SK-N-SH treated with all-trans-retinoic acid at 6 μM for 48 hours (cell line): ENCODE measurements at regions not wholly inside any gene's neighbourhood (a gene's known extent, or its start where the extent isn't known, plus 50 kb on each side); places are given as distances from the start of the nearest gene placed in this dataset.

ENCODE experiments used
- ATAC-seq: fragments of 200-7000 bp; cut with Tn5 transposase; 3 replicates; pipeline ENCODE4 v1.9.1; 2020; ENCODE audit warnings: mild to moderate bottlenecking, moderate library complexity
- ARNTL ChIP-seq: fragments of 450-650 bp; formaldehyde crosslinking; IDR thresholded peaks from 2 replicates; pipeline ENCODE4 v1.5.0; 2020; ENCODE audit warnings: low read depth, mild to moderate bottlenecking, moderate library complexity, borderline replicate concordance
- BACH2 ChIP-seq: fragments of 250-450 bp; sonication (Bioruptor Pico); IDR thresholded peaks from 2 replicates; pipeline ENCODE4 v1.9.0; 2021; ENCODE audit warnings: mild to moderate bottlenecking, borderline replicate concordance
- CSDC2 ChIP-seq: fragments of 250-450 bp; sonication (Bioruptor Pico); IDR thresholded peaks from 2 replicates; pipeline ENCODE4 v1.5.0; 2020; ENCODE audit warnings: mild to moderate bottlenecking, moderate library complexity
- CSRNP3 ChIP-seq: fragments of 250-450 bp; sonication (Bioruptor Pico); IDR thresholded peaks from 2 replicates; pipeline ENCODE4 v1.5.1; 2021; ENCODE audit warnings: mild to moderate bottlenecking, moderate library complexity
- ESRRG ChIP-seq: fragments of 250-450 bp; sonication (Bioruptor Pico); IDR thresholded peaks from 2 replicates; pipeline ENCODE4 v1.6.1; 2021; ENCODE audit warnings: mild to moderate bottlenecking
- ISL1 ChIP-seq: fragments of 250-450 bp; sonication (Bioruptor Pico); IDR thresholded peaks from 2 replicates; pipeline ENCODE4 v2.1.2; 2022; ENCODE audit warnings: mild to moderate bottlenecking, moderate library complexity
- OSR1 ChIP-seq: fragments of 250-450 bp; sonication (Bioruptor Pico); IDR thresholded peaks from 2 replicates; pipeline ENCODE4 v1.8.0; 2022; ENCODE audit warnings: moderate library complexity, mild to moderate bottlenecking, inconsistent platforms
- PATZ1 ChIP-seq: fragments of 250-450 bp; sonication (Bioruptor Pico); IDR thresholded peaks from 2 replicates; pipeline ENCODE4 v1.8.0; 2020; ENCODE audit warnings: mild to moderate bottlenecking, moderate library complexity, borderline replicate concordance
- PPARA ChIP-seq: fragments of 250-450 bp; sonication (Bioruptor Pico); IDR thresholded peaks from 2 replicates; pipeline ENCODE4 v1.5.0; 2020; ENCODE audit warnings: mild to moderate bottlenecking, borderline replicate concordance
- RARB ChIP-seq: fragments of 250-450 bp; sonication (Bioruptor Pico); IDR thresholded peaks from 2 replicates; pipeline ENCODE4 v1.8.0; 2021; ENCODE audit warnings: mild to moderate bottlenecking, moderate library complexity
- SNAI2 ChIP-seq: fragments of 250-450 bp; sonication (Bioruptor Pico); IDR thresholded peaks from 2 replicates; pipeline ENCODE4 v1.5.0; 2020; ENCODE audit warnings: mild to moderate bottlenecking, moderate library complexity
- TCF4 ChIP-seq: fragments of 250-450 bp; sonication (Bioruptor Pico); IDR thresholded peaks from 2 replicates; pipeline ENCODE4 v1.8.0; 2021; ENCODE audit warnings: mild to moderate bottlenecking, moderate library complexity, borderline replicate concordance
- TOX ChIP-seq: fragments of 250-450 bp; sonication (Bioruptor Pico); IDR thresholded peaks from 2 replicates; pipeline ENCODE4 v1.8.0; 2021; ENCODE audit warnings: mild to moderate bottlenecking, moderate library complexity, borderline replicate concordance
- ZC3H10 ChIP-seq: fragments of 250-450 bp; sonication (Bioruptor Pico); IDR thresholded peaks from 2 replicates; pipeline ENCODE4 v1.5.1; 2021; ENCODE audit warnings: mild to moderate bottlenecking, moderate library complexity
- ZFP3 ChIP-seq: fragments of 250-450 bp; sonication (Bioruptor Pico); IDR thresholded peaks from 2 replicates; pipeline ENCODE4 v1.5.0; 2020; ENCODE audit warnings: mild to moderate bottlenecking, moderate library complexity
- ZFP30 ChIP-seq: fragments of 450-650 bp; formaldehyde crosslinking; IDR thresholded peaks from 2 replicates; pipeline ENCODE4 v1.5.0; 2022; ENCODE audit warnings: mild to moderate bottlenecking, moderate library complexity
- ZNF565 ChIP-seq: fragments of 450-650 bp; formaldehyde crosslinking; conservative IDR thresholded peaks from 2 replicates; pipeline ENCODE4 v1.5.0; 2020; ENCODE audit warnings: low read depth, mild to moderate bottlenecking, moderate library complexity
- ZNF70 ChIP-seq: fragments of 450-650 bp; formaldehyde crosslinking; IDR thresholded peaks from 2 replicates; pipeline ENCODE4 v1.5.0; 2020; ENCODE audit warnings: mild to moderate bottlenecking, moderate library complexity
- ZNF8 ChIP-seq: fragments of 450-650 bp; formaldehyde crosslinking; IDR thresholded peaks from 2 replicates; pipeline ENCODE4 v1.5.0; 2020; ENCODE audit warnings: mild to moderate bottlenecking, moderate library complexity
- TF ChIP-seq, protein P1 (sequence below): fragments of 250-450 bp; sonication (Bioruptor Pico); IDR thresholded peaks from 2 replicates; pipeline ENCODE4 v1.8.0; 2021; ENCODE audit warnings: low read depth, mild to moderate bottlenecking, moderate library complexity, borderline replicate concordance
- TF ChIP-seq, protein P2 (sequence below): fragments of 250-450 bp; sonication (Bioruptor Pico); IDR thresholded peaks from 2 replicates; pipeline ENCODE4 v1.5.0; 2020; ENCODE audit warnings: mild to moderate bottlenecking, moderate library complexity

DNA sequence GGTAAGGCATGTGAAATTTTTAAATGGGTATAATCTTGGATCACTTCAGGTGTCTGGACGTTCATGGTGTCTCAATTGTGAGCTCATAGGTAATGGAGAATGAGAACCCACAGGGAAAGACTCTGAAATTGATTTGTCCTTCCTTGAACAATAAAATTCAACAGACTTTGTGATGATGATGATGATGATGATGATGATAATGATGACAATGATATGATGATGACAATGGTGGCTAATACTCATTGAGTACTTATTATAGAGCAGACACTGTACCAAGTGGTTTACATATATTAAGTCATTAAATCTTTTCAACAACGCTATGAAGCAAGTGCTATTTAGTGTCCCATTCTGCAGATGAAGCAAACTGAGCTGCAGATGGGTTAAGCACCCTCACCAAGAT lies 86.6 kb upstream of the BDNF start:
- no peak for TF ChIP-seq TCF4 (CRISPR knock-in tag)
- TF ChIP-seq OSR1 (CRISPR knock-in tag), result no peak
- no peak for TF ChIP-seq TOX (CRISPR knock-in tag)
- no peak for TF ChIP-seq PPARA (CRISPR knock-in tag)
- TF ChIP-seq CSRNP3 (CRISPR knock-in tag), result no peak
- no peak for TF ChIP-seq ISL1 (CRISPR knock-in tag)
- no peak for TF ChIP-seq CSDC2
- TF ChIP-seq RARB, result no peak
- no peak for TF ChIP-seq ZFP30 (CRISPR knock-in tag)
- TF ChIP-seq, all 23 proteins: peak for 0
- ATAC-seq, result no peak

DNA sequence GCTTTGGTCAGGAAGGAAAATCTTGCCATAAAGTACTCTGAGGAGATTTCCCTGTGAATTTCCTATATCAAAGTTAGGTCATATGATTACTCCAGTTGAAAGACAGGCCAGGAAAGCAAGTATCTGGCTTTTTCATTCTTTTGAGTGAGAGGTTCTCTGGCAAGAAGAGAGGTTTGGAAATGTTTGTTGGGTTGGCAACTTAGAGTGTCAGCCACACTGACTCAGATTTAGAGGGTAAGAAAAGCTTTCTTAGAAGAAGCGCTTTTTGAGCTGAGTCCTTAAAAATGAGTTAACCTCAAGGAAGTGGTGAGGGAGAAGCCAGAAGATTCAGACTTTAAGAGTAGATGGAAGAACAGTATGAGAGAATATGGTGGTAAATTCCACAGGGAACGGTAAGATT lies 86.1 kb upstream of the BDNF start:
- TF ChIP-seq TCF4 (CRISPR knock-in tag), result no peak
- TF ChIP-seq, protein P1, sequence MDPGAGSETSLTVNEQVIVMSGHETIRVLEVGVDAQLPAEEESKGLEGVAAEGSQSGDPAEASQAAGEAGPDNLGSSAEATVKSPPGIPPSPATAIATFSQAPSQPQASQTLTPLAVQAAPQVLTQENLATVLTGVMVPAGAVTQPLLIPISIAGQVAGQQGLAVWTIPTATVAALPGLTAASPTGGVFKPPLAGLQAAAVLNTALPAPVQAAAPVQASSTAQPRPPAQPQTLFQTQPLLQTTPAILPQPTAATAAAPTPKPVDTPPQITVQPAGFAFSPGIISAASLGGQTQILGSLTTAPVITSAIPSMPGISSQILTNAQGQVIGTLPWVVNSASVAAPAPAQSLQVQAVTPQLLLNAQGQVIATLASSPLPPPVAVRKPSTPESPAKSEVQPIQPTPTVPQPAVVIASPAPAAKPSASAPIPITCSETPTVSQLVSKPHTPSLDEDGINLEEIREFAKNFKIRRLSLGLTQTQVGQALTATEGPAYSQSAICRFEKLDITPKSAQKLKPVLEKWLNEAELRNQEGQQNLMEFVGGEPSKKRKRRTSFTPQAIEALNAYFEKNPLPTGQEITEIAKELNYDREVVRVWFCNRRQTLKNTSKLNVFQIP (CRISPR knock-in tag), result no peak
- no peak for TF ChIP-seq PATZ1
- no peak for TF ChIP-seq TOX (CRISPR knock-in tag)
- TF ChIP-seq PPARA (CRISPR knock-in tag), result no peak
- no peak for TF ChIP-seq ZC3H10 (CRISPR knock-in tag)
- ATAC-seq, result no peak

GRCh38 chr11:27783701-27784355 lies 83.6 kb upstream of the BDNF start:
- TF ChIP-seq SNAI2 (CRISPR knock-in tag) (no peak), CSDC2 (no peak), ZNF8 (CRISPR knock-in tag) (no peak), ZC3H10 (CRISPR knock-in tag) (no peak), ZNF565 (CRISPR knock-in tag) (no peak), ZNF70 (CRISPR knock-in tag) (no peak), ZFP3 (CRISPR knock-in tag) (no peak), ZFP30 (CRISPR knock-in tag) (no peak), RARB (no peak), TCF4 (CRISPR knock-in tag) (no peak), TOX (CRISPR knock-in tag) (no peak), OSR1 (CRISPR knock-in tag) (no peak), ARNTL (CRISPR knock-in tag) (no peak)
- TF ChIP-seq, protein P1 (CRISPR knock-in tag), result no peak
- ATAC-seq, result no peak

- ATAC-seq, result no peak
- TF ChIP-seq PPARA (CRISPR knock-in tag) (no peak), BACH2 (no peak), ZNF8 (CRISPR knock-in tag) (no peak), ESRRG (CRISPR knock-in tag) (no peak), RARB (no peak)
- TF ChIP-seq, protein P2, sequence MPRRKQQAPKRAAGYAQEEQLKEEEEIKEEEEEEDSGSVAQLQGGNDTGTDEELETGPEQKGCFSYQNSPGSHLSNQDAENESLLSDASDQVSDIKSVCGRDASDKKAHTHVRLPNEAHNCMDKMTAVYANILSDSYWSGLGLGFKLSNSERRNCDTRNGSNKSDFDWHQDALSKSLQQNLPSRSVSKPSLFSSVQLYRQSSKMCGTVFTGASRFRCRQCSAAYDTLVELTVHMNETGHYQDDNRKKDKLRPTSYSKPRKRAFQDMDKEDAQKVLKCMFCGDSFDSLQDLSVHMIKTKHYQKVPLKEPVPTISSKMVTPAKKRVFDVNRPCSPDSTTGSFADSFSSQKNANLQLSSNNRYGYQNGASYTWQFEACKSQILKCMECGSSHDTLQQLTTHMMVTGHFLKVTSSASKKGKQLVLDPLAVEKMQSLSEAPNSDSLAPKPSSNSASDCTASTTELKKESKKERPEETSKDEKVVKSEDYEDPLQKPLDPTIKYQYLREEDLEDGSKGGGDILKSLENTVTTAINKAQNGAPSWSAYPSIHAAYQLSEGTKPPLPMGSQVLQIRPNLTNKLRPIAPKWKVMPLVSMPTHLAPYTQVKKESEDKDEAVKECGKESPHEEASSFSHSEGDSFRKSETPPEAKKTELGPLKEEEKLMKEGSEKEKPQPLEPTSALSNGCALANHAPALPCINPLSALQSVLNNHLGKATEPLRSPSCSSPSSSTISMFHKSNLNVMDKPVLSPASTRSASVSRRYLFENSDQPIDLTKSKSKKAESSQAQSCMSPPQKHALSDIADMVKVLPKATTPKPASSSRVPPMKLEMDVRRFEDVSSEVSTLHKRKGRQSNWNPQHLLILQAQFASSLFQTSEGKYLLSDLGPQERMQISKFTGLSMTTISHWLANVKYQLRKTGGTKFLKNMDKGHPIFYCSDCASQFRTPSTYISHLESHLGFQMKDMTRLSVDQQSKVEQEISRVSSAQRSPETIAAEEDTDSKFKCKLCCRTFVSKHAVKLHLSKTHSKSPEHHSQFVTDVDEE (CRISPR knock-in tag), result no peak
Observed at GRCh38 chr11:27777033-27777432, 76.8 kb upstream of the BDNF start.
